ENCODE measurements at regions not wholly inside any gene's neighbourhood (a gene's known extent, or its start where the extent isn't known, plus 50 kb on each side); places are given as distances from the start of the nearest gene placed in this dataset.

- peak; percentile 67 for ATAC-seq
- CTCF ChIA-PET: no interaction called here
- POLR2A ChIA-PET: no interaction called here
Observed at GRCh38 chr17:81345228-81346089, 49.8 kb upstream of the BAHCC1 start.

More at GRCh38 chr17:81345228-81346089, 49.8 kb upstream of the BAHCC1 start:
- H3K4me1 Mint-ChIP-seq: peaks cover 19% of the 10 kb centered on the region
- peak; percentile 79 for DNase-seq
- intact Hi-C loops (cut with DNase I, micrococcal nuclease): loop anchor here in 1 of 2 experiments (1.0 to 2.0 kb wide), 8 partner anchors 42 to 1548 kb away; partner anchors contain the start of genes ACTG1, BAHCC1, CBX8 and MCRIP1
- no peaks in the 10 kb centered on the region for H3K9me3 Mint-ChIP-seq (ENCODE audit: low read depth)
- H3K27ac Mint-ChIP-seq: no peak overlapping the region
- peak overlapping the region; percentile 56 for H3K4me3 Mint-ChIP-seq
- H3K27me3 Mint-ChIP-seq: peaks cover 22% of the 10 kb centered on the region
- H3K36me3 Mint-ChIP-seq (ENCODE audit: low read depth): no peaks in the 10 kb centered on the region

All from activated CD4-positive, alpha-beta T cell treated with anti-CD3 and anti-CD28 coated beads for 36 hours (primary cell).